Motor neuron (in vitro differentiated cells): ENCODE measurements at regions not wholly inside any gene's neighbourhood (a gene's known extent, or its start where the extent isn't known, plus 50 kb on each side); places are given as distances from the start of the nearest gene placed in this dataset.
A peak's percentile ranks its signal among the peaks of the same experiment; 100 is the strongest.

Experiments
- ATAC-seq, 8 experiments: fragments of 200-7000 bp; cut with Tn5 transposase; replicated peaks in 6 of 8; 2 replicates each; pipeline ENCODE4 v1.8.0; 2021; ENCODE audit warnings: mild to moderate bottlenecking in 8 of 8, moderate library complexity in 8 of 8
- H3K27ac ChIP-seq, 2 donors: fragments of 250-450 bp; sonication (Bioruptor Pico); 2 replicates each; pipeline ENCODE4 v1.9.0; 2021; ENCODE audit warnings: antibody characterized with exemption in 2 of 2, mild to moderate bottlenecking in 2 of 2, moderate library complexity in 1 of 2
- H3K4me1 ChIP-seq, 2 donors: fragments of 250-450 bp; sonication (Bioruptor Pico); replicated peaks in 1 of 2; 2 replicates each; pipeline ENCODE4 v1.6.1; 2021; ENCODE audit warnings: antibody characterized with exemption in 2 of 2, mild to moderate bottlenecking in 2 of 2, moderate library complexity in 1 of 2
- H3K4me3 ChIP-seq, 5 donors: fragments of 250-450 bp; sonication (Bioruptor Pico); 2 replicates each; pipeline ENCODE4 v1.9.0; 2021; ENCODE audit warnings: antibody characterized with exemption in 5 of 5, mild to moderate bottlenecking in 5 of 5, moderate library complexity in 4 of 5
- WGBS, 10 experiments: fragments of 450-650 bp; shearing (Covaris generic); methylation state at CpG; one replicate each; pipeline ENCODE4 v1.0.0; 2022; 5-methylcytosine and 5-hydroxymethylcytosine counted together
- in situ Hi-C, 9 experiments: fragments of 400-800 bp; cut with MboI; loops; one replicate each; pipeline ENCODE4 v1.15.0; 2021; ENCODE audit warnings: low sequenced_read_pairs in 9 of 9, low pct_unique_long_range_greater_than_20kb in 2 of 9; ENCODE audit not compliant: unreplicated experiment in 9 of 9

- Histone ChIP-seq H3K4me3 (no peak overlapping the region), H3K27ac (no peak overlapping the region), H3K4me1 (no peaks in the 10 kb centered on the region)
- in situ Hi-C loops: no loop called here
- 57% methylated on average over 2 of the region's 2 CpGs; no CpG with 5 or more reads in 9 of the 10 experiments for WGBS, 10 experiments
- peak in 2 of 8 experiments; percentile 59 to 62 for ATAC-seq
Observed at GRCh38 chrX:38929966-38930421, 128.7 kb downstream of the MID1IP1 start.

DNA sequence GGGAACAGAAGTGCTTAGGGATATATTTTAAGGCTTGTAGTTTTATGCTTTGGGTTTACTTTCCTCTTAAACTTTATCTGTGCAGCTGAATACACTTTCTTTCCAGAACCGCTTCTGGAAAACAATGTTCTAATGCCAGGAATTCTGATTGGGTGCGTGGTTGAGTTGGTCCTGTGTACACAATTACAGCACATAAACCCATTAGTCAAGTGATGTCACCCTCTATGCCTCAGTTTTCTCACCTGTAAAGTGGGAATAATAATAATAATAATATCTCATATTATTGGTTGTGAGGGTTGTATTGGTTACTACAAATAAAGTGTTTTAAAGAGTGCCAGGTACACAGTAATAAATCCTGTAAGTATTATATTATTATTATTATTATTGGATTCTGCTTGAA lies 129.2 kb downstream of the MID1IP1 start:
- no peaks in the 10 kb centered on the region for H3K4me1 ChIP-seq
- ATAC-seq: no peak
- 64 to 86% methylated on average over 2 of the region's 2 CpGs; no CpG with 5 or more reads in 8 of the 10 experiments for WGBS, 10 experiments
- no peak overlapping the region for H3K27ac ChIP-seq
- no peak overlapping the region for H3K4me3 ChIP-seq
- in situ Hi-C loops: no loop called here

GRCh38 chrX:38935561-38935960 lies 134.3 kb downstream of the MID1IP1 start:
- in situ Hi-C loops: no loop called here
- no peaks in the 10 kb centered on the region for H3K4me1 ChIP-seq
- no peak overlapping the region for H3K4me3 ChIP-seq
- no peak overlapping the region for H3K27ac ChIP-seq
- ATAC-seq: no peak
- 27 to 100% (median 80%) methylated on average over 1 to 4 of the region's 4 CpGs; no CpG with 5 or more reads in 5 of the 10 experiments for WGBS, 10 experiments

DNA sequence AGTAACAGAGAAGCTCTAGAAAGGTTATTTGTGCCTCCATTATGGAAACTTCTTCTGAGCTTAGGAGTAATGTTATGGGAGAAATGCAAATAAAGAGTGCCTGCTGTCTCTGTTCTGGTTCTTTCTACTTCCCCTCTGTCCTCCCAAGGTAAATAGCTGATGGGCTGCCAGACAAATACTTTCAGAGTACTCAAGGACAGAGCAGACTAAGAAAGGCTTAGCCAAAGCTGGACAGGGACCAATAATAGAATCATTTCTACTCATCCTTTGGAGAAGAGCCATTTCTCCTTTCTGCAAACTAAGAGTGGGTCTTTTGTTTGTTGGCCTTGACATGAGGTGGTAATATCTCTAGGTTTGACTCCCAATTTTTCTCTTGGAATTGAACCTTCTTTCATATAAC lies 136.1 kb downstream of the MID1IP1 start:
- Histone ChIP-seq H3K27ac (no peak overlapping the region), H3K4me3 (no peak overlapping the region), H3K4me1 (no peaks in the 10 kb centered on the region)
- ATAC-seq: no peak
- in situ Hi-C loops: no loop called here

DNA sequence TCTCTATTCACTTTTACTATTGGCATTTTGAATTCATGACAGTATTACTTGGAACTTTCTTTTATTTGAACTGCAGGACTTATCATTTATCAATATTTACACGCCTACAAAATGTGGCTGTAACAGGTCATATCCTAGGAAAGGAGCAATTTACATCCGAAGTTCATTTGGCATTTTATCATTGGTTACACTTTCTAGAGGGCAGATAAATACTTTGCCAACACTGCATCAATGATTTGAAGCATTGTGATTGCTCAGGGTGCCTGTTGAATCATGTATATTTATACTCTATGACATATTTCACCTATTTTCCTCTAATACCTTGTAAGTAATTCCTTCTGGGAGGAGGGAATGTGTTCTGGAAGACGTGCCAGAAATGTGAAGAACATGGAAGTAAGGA lies 136.7 kb downstream of the MID1IP1 start:
- Histone ChIP-seq H3K27ac (no peak overlapping the region), H3K4me3 (no peak overlapping the region), H3K4me1 (no peaks in the 10 kb centered on the region)
- in situ Hi-C loops: no loop called here
- 6 to 63% (median 32%) methylated on average over 1 to 3 of the region's 3 CpGs; no CpG with 5 or more reads in 6 of the 10 experiments for WGBS, 10 experiments
- ATAC-seq: no peak

DNA sequence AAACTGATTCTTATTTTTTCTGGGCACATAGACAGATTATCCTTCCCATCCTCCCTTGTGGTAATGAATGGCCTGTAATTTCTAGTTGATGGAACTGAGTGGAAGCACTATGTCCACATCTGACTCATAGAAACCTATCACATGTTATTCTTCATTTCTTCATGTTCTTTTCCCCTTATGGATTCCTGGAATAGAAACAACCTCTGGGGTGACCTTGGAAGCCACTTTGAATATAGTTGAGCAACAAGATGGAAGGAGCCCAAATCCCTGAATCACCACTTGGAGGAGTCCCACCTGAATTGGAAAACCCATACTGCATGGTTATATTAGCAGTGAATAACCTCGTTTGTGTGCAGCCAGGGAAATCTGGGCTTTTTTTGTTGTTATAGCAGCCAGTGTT lies 137.8 kb downstream of the MID1IP1 start:
- in situ Hi-C loops: no loop called here
- WGBS, 10 experiments: 0 to 27% methylated on average over 1 of the region's 1 CpG; no CpG with 5 or more reads in 8 of the 10 experiments
- Histone ChIP-seq H3K27ac (no peak overlapping the region), H3K4me3 (no peak overlapping the region), H3K4me1 (no peaks in the 10 kb centered on the region)
- peak in 1 of 8 experiments; percentile 22 for ATAC-seq

DNA sequence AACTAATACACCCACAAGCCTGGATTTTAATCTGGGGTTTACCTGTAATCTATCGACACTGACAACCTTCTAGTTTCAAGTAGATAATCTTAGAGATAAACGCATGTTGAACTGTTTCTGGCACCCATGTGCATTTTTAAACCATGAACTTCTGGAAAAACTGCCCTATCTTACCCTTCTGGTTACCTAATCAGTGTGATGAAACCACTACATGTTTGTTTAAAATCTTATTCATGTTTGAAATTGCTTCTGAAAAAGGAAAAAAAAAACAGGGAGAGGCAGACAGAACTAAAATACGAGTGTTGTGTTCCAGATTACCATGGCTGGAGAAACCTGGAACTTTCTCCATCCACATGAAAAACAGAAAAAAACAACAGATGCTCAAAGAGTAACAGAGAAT lies 139.3 kb downstream of the MID1IP1 start:
- in situ Hi-C loops: no loop called here
- WGBS, 10 experiments: 20 to 100% (median 33%) methylated on average over 1 to 3 of the region's 3 CpGs; no CpG with 5 or more reads in 5 of the 10 experiments
- no peak for ATAC-seq

GRCh38 chrX:38941675-38942074 lies 140.4 kb downstream of the MID1IP1 start:
- 25 to 100% (median 83%) methylated on average over 1 of the region's 1 CpG; no CpG with 5 or more reads in 7 of the 10 experiments for WGBS, 10 experiments
- in situ Hi-C loops: no loop called here
- Histone ChIP-seq H3K4me1 (no peaks in the 10 kb centered on the region), H3K27ac (no peak overlapping the region), H3K4me3 (no peak overlapping the region)
- ATAC-seq: no peak

More for the DNA sequence above, 139.3 kb downstream of the MID1IP1 start:
- H3K4me3 ChIP-seq: no peak overlapping the region
- no peak overlapping the region for H3K27ac ChIP-seq
- no peaks in the 10 kb centered on the region for H3K4me1 ChIP-seq

GRCh38 chrX:38943120-38943519 lies 141.9 kb downstream of the MID1IP1 start:
- H3K27ac ChIP-seq: no peak overlapping the region
- in situ Hi-C loops: no loop called here
- H3K4me3 ChIP-seq: no peak overlapping the region
- no peak for ATAC-seq
- no peaks in the 10 kb centered on the region for H3K4me1 ChIP-seq
- 0 to 60% methylated on average over 1 of the region's 1 CpG; no CpG with 5 or more reads in 8 of the 10 experiments for WGBS, 10 experiments

GRCh38 chrX:38948046-38948445 lies 146.8 kb downstream of the MID1IP1 start:
- Histone ChIP-seq H3K4me3 (no peak overlapping the region), H3K27ac (no peak overlapping the region), H3K4me1 (no peaks in the 10 kb centered on the region)
- in situ Hi-C loops: no loop called here
- no peak for ATAC-seq

GRCh38 chrX:38954520-38954919 lies 153.3 kb downstream of the MID1IP1 start:
- in situ Hi-C loops: no loop called here
- WGBS, 10 experiments: 40 to 100% (median 73%) methylated on average over 1 to 2 of the region's 2 CpGs; no CpG with 5 or more reads in 6 of the 10 experiments
- H3K4me1 ChIP-seq: no peaks in the 10 kb centered on the region
- no peak overlapping the region for H3K27ac ChIP-seq
- H3K4me3 ChIP-seq: no peak overlapping the region
- no peak for ATAC-seq

- no peak overlapping the region for H3K27ac ChIP-seq
Observed at GRCh38 chrX:38959736-38960135, 158.5 kb downstream of the MID1IP1 start.

DNA sequence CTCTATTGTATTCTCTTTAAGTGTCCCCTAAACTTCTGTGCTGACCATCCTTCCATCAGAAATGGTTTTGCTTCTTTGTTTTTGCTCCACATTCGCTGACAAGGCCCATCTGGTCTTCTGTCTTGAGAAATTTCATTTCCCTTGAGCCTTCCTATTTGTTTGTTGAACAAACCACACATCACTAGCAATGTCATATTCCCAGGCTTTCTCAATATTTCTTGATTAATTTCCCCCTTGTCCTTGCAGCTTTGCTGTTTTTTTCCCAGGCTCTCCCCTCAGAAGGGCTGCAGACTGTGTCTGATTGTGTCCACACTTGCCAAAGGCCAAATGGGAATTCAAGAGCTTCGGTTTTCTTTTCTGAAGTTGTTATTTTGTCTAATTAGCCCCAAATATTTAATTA lies 158.9 kb downstream of the MID1IP1 start:
- ATAC-seq: peak in 2 of 8 experiments; percentile 40 to 43
- WGBS, 10 experiments: 17 to 100% (median 60%) methylated on average over 1 to 2 of the region's 2 CpGs; no CpG with 5 or more reads in 5 of the 10 experiments
- Histone ChIP-seq H3K4me1 (peaks cover 0 to 3% of the 10 kb centered on the region in 2 donors), H3K4me3 (no peak overlapping the region), H3K27ac (no peak overlapping the region)
- in situ Hi-C loops: no loop called here

More at GRCh38 chrX:38959736-38960135, 158.5 kb downstream of the MID1IP1 start:
- in situ Hi-C loops: no loop called here
- peaks cover 0 to 3% of the 10 kb centered on the region in 2 donors for H3K4me1 ChIP-seq
- no peak overlapping the region for H3K4me3 ChIP-seq
- no peak for ATAC-seq
- 20 to 80% (median 63%) methylated on average over 1 of the region's 1 CpG; no CpG with 5 or more reads in 7 of the 10 experiments for WGBS, 10 experiments

GRCh38 chrX:38961936-38962335 lies 160.7 kb downstream of the MID1IP1 start:
- no peak for ATAC-seq
- in situ Hi-C loops: no loop called here
- Histone ChIP-seq H3K27ac (no peak overlapping the region), H3K4me3 (no peak overlapping the region), H3K4me1 (peaks cover 14 to 16% of the 10 kb centered on the region in 2 donors)
- 0 to 100% (median 62%) methylated on average over 1 to 4 of the region's 4 CpGs; no CpG with 5 or more reads in 4 of the 10 experiments for WGBS, 10 experiments
